A673 (cell line): ENCODE measurements at regions not wholly inside any gene's neighbourhood (a gene's known extent, or its start where the extent isn't known, plus 50 kb on each side); places are given as distances from the start of the nearest gene placed in this dataset.

Source experiments
- EZH2 ChIP-seq: fragments of 200-600 bp; sonication (generic); IDR thresholded peaks from 2 replicates; pipeline ENCODE4 v1.6.1; 2017; ENCODE audit warnings: borderline replicate concordance, low read depth, mild to moderate bottlenecking, mixed read lengths, antibody characterized with exemption, low read length; ENCODE audit not compliant: poor library complexity, severe bottlenecking
- TF ChIP-seq, protein P1 (sequence below): fragments of 300-800, 200-600 bp; sonication (generic); conservative IDR thresholded peaks from 2 replicates; pipeline ENCODE4 v1.5.1; 2017; ENCODE audit warnings: low read depth, mild to moderate bottlenecking, antibody characterized with exemption, low read length, moderate library complexity, mixed read lengths

GRCh38 chr18:38497266-38497665, 931.7 kb upstream of the CELF4 start:
- TF ChIP-seq, protein P1, sequence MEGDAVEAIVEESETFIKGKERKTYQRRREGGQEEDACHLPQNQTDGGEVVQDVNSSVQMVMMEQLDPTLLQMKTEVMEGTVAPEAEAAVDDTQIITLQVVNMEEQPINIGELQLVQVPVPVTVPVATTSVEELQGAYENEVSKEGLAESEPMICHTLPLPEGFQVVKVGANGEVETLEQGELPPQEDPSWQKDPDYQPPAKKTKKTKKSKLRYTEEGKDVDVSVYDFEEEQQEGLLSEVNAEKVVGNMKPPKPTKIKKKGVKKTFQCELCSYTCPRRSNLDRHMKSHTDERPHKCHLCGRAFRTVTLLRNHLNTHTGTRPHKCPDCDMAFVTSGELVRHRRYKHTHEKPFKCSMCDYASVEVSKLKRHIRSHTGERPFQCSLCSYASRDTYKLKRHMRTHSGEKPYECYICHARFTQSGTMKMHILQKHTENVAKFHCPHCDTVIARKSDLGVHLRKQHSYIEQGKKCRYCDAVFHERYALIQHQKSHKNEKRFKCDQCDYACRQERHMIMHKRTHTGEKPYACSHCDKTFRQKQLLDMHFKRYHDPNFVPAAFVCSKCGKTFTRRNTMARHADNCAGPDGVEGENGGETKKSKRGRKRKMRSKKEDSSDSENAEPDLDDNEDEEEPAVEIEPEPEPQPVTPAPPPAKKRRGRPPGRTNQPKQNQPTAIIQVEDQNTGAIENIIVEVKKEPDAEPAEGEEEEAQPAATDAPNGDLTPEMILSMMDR, result no peak
- TF ChIP-seq EZH2, result no peak
